GOT3 (cell line): ENCODE measurements at regions not wholly inside any gene's neighbourhood (a gene's known extent, or its start where the extent isn't known, plus 50 kb on each side); places are given as distances from the start of the nearest gene placed in this dataset.
"Not testable (repeated sequence)": the region's sequence is repeated elsewhere in the genome, so short reads cannot be mapped to it uniquely, and the experiment has no call there.

Source experiments
- DNase-seq: peaks from one replicate; lab custom pipeline; 2025; ENCODE audit warnings: mixed read lengths; lab: John Stamatoyannopoulos, UW

- DNase-seq: no peak
Measured at GRCh38 chrX:39043838-39044550, 242.7 kb downstream of the MID1IP1 start.

DNA sequence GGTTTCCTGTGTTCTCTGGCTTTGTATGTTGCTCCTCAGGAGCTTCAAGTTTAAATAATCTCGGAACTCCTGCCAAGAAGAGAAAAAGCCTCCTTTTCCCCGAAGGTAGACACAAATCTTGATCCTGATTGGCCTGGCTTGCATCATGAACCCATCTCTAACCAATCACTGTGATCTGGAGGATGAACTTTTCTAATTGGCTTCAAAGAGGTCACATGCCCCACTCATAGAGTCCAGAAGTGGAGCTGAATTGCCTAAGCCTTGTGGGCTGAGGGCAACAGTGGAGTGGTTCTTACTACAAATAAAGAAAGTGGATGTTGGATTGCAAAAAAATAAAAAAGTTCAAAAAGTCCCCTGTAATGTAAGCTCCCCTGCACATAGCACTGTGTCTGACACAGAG, 245.9 kb downstream of the MID1IP1 start:
- DNase-seq: no peak

GRCh38 chrX:39049975-39050374, 248.7 kb downstream of the MID1IP1 start:
- DNase-seq: no peak

GRCh38 chrX:39050427-39050826, 249.2 kb downstream of the MID1IP1 start:
- DNase-seq: no peak

- DNase-seq: no peak
Measured at GRCh38 chrX:39052751-39053150, 251.5 kb downstream of the MID1IP1 start.

GRCh38 chrX:39058724-39059123, 257.5 kb downstream of the MID1IP1 start:
- DNase-seq: no peak

DNA sequence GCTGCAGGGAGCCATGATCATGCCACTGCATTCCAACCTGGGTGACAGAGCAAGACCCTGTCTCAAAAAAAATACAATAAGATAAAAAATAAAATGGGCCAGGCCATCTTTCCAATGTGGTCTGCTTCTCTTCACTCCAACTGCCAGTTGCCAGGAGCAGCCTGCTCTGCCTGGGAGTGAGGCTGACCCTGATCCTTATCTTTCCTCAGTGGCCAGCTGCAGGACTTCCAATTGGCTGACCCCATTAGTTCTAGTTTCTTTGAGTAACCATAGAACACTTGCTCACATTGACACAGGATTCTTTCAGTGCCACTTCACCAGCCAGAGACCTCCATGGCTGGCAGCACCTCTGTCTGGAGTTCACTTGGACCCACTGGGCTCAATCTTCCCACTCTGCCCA, 258.6 kb downstream of the MID1IP1 start:
- no peak for DNase-seq

GRCh38 chrX:39063037-39063436, 261.8 kb downstream of the MID1IP1 start:
- DNase-seq: no peak

GRCh38 chrX:39063702-39064101, 262.4 kb downstream of the MID1IP1 start:
- no peak for DNase-seq

GRCh38 chrX:39065051-39065871, 264.0 kb downstream of the MID1IP1 start:
- DNase-seq: no peak

DNA sequence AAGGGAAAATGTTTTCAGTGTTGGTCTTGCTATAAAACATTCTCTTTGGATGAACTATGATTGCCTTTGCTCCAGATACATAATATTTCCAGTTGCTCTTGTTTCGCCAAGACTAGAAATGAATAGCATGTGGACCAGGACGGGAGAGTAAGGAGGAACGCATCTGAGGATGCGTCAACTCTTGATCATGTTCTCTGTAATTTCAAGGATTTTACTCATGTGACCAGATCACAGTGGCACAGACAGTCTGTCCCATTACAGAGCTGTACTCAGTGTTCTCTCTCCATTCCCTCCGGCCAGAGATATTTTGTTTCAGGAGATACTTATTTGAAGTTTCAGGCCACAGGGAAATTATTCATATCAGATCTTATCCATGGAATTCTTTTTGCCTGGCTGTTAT, 266.6 kb downstream of the MID1IP1 start:
- no peak for DNase-seq

GRCh38 chrX:39068634-39069033, 267.4 kb downstream of the MID1IP1 start:
- DNase-seq: not testable (repeated sequence)

- no peak for DNase-seq
Measured at GRCh38 chrX:39070009-39070408, 268.8 kb downstream of the MID1IP1 start.

DNA sequence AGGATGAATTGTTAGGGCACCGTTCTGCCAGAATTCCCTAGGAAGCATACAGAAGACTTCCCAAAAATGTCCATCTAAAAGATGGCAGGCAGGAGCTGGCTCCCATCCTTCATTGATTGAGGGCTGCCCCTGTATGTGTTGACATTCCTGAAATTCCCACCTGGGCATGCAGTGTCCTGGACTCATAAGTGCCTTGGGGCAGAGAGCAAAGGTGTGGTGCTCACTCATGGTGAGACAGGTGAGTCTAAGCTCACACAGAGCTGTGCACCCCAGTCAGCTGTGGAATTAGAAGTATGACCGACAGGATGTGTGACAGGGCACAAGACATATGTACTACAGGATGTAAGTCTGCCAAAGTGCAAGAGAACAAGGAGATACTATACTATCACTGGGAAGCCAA, 271.9 kb downstream of the MID1IP1 start:
- DNase-seq: no peak

DNA sequence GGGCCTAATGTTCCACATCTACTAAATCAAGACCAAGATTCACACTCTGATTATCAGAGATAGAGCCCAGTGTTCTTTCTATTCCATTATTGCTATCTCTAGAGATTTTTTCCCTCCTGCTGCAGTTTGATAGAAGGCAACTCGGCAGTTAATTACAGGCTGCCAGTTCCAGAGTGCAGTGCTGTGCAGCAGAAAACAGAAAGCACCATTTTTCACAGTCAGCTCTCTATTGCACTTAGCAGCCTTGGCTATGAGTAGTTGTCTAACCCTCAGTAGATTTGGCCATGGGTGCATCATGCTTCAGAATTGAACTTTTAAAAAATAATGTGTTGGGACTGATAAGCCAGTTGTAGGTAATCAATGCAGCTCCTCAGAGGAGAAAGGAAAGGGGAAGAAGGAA, 295.3 kb downstream of the MID1IP1 start:
- DNase-seq: no peak

DNA sequence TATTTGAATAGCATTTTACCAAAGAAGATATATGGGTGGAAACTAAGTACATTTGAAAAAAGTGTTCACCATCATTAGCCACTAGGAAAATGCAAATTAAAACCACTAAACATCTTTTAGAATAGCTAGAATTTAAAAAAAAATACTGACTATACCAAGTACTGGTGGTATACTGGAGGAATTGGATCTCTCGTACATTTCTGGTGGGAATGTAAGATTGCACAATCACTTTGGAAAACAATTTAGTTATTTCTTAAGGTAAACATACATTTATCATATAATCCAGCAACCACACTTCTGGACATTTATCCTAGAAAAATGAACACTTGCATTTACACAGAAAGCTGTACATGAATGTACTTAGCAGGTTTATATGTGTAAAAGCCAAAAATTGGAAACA, 303.5 kb downstream of the MID1IP1 start:
- DNase-seq: no peak

GRCh38 chrX:39112143-39112542, 310.9 kb downstream of the MID1IP1 start:
- DNase-seq: no peak

- no peak for DNase-seq
Measured at GRCh38 chrX:39115166-39115565, 313.9 kb downstream of the MID1IP1 start.

GRCh38 chrX:39117101-39117500, 315.8 kb downstream of the MID1IP1 start:
- no peak for DNase-seq

DNA sequence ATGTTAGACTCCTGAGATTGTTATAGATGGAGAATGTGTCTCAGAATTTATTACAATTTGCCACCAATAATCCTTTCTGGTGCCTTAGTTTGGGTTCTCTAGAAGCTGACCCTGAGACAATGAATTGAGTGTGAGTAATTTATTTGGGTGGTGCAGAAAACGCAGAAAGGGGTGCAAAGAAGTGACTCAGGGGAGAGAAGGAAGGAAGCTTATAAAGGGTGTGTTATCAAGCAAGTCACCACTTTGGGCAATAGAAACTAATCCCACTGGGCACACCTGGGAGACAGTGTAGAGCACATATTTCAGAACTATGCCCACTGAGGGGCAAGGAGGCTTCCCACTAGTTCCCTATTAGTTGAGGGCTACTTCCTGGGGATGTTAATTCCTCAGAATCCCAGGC, 320.6 kb downstream of the MID1IP1 start:
- DNase-seq: no peak

DNA sequence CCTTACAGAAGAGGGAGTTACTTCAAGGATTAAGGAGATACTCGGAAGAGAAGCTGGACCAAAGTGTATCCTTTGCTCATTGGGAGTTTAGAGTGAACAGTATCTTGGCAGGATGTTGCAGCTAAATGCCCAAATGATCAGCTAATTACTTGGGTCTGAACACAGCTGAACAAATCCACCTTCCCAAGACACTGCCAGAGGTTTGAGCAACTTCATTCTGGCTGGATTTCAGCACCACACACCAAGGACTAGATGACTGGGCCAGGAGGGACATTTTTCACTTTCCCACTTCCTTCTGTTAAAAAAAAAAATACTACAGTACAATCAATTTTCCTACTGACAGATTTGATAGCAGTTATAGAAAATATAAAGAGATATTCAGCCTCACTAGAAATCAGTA, 324.6 kb downstream of the MID1IP1 start:
- DNase-seq: no peak

DNA sequence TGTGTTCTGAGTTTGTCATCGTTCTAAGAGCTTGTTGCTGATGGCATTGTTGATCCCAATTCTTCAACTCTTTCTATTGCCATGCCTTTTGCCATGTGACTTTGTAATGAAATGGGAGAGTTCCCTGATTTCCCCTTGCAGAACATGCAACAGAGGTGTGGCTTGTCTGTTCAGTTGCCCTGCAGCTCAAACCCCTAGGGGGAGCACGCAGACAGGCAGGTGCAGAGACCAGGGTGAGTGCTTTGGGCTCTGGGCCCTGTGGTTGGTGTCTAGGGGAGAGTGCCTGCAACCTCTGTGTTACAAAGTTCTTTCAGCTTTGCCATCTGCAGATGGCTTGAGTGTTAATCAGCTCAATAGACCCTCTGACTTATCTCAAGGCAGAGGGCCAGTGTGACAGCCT, 332.7 kb downstream of the MID1IP1 start:
- no peak for DNase-seq

GRCh38 chrX:39137363-39137954, 336.2 kb downstream of the MID1IP1 start:
- DNase-seq: no peak
